GM10266 (cell line): ENCODE measurements at regions not wholly inside any gene's neighbourhood (a gene's known extent, or its start where the extent isn't known, plus 50 kb on each side); places are given as distances from the start of the nearest gene placed in this dataset.

ENCODE experiments used
- DNase-seq: peaks from one replicate; pipeline ENCODE4 v3.0.0; 2012; ENCODE audit errors: extremely low spot score
- TF ChIP-seq, protein P1 (sequence below): IDR thresholded peaks from 2 replicates; pipeline ENCODE4 v1.5.1; 2012; ENCODE audit warnings: mild to moderate bottlenecking, low read depth; ENCODE audit not compliant: control insufficient read depth, insufficient read depth; ENCODE audit errors: missing control alignments

DNA sequence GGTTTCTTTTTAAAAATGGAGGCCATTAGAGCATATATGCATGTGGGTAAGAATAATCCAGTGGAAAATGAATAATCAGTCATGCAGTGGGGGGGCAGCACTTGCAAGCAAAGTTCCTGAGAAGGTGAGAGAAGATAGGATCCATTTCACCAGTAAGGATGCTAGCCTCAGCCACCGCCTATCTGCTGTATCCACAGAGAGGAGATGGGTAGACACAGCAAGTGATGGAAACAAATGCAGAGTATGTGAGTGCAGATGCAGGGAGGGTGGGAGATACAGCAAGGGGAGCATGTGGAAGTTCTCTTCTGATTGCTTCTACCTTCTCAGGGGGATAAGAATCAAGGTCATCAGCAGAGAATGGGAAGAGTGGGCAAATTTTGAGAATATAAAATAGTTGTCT, 171.4 kb upstream of the PDE1C start:
- TF ChIP-seq, protein P1, sequence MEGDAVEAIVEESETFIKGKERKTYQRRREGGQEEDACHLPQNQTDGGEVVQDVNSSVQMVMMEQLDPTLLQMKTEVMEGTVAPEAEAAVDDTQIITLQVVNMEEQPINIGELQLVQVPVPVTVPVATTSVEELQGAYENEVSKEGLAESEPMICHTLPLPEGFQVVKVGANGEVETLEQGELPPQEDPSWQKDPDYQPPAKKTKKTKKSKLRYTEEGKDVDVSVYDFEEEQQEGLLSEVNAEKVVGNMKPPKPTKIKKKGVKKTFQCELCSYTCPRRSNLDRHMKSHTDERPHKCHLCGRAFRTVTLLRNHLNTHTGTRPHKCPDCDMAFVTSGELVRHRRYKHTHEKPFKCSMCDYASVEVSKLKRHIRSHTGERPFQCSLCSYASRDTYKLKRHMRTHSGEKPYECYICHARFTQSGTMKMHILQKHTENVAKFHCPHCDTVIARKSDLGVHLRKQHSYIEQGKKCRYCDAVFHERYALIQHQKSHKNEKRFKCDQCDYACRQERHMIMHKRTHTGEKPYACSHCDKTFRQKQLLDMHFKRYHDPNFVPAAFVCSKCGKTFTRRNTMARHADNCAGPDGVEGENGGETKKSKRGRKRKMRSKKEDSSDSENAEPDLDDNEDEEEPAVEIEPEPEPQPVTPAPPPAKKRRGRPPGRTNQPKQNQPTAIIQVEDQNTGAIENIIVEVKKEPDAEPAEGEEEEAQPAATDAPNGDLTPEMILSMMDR: no peak

DNA sequence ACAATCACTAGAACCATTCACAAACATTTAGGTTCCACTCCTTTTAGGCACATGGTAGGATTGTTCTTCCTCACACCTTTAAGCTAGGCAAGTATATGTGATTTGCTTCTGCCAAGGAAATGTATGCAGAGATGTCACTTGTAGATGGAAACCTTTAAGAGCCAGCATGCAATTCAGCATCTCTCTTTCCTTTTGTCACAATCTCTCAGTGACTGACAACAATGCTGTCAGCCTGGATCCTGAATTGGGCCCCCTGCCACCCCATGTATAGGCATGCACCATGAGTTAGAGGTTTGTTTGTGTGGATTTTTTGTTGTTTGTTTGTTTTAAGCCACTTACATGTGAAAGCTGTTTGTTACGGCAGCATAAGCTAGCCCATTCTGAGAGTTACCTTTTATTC, 169.6 kb upstream of the PDE1C start:
- TF ChIP-seq, protein P1: no peak
- DNase-seq: no peak

More for the DNA sequence above, 171.4 kb upstream of the PDE1C start:
- no peak for DNase-seq

DNA sequence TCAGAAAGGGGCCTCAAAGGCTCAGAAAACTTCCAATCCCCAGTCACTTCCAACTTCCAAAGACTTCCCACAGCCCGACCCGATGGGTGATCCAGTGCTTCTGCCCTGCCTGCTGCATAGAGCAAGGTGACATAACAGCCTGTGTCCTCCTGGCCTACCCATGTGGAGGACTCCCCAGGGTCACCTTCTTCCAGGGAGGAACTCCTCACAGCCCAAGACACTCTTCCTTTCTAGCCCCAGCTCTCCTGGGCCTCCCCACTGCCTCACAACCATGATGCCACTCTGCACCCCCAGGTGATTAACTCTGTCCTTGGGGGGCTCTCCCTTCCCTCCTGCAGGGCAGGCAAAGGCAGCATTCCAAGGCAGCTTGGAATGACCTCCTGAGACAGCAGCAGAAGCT, 158.4 kb upstream of the PDE1C start:
- TF ChIP-seq, protein P1: no peak
- no peak for DNase-seq

DNA sequence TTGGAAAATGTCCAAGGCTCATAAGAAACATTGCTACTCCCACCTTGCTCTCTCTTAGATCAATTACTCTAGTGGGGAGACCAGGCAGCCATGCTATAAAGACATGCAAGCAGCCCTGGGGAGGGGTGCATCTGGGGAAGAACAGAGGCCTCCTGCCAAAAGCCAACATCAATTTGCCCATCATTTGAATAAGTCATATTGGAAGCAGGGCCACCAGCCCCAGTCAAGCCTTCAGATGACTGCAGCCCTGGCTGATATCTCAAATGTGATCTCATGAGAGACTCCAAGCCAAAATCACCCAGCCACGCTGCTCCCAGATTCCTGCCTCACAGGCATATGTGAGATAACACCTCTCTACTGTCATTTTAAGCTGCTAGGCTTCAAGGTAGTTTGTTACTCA, 157.5 kb upstream of the PDE1C start:
- DNase-seq: no peak
- TF ChIP-seq, protein P1: no peak

DNA sequence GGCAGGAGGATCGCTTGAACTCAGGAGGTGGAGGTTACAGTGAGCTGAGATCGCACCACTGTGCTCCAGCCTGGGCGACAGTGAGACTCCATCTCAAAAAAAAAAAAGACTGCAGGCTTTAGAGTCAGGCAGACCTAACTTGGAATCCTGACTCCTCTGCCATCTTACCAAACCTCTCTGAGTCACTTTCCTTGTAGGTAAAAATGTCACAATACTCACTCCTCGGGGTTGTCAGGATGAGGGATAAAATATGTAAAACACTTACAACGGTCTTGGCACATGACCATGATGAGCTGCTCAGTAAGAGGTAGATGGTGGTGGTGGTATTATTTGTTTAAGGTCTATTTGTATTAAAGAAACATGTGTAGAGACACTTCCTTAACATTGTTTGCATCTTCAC, 154.1 kb upstream of the PDE1C start:
- TF ChIP-seq, protein P1: no peak
- DNase-seq: no peak

DNA sequence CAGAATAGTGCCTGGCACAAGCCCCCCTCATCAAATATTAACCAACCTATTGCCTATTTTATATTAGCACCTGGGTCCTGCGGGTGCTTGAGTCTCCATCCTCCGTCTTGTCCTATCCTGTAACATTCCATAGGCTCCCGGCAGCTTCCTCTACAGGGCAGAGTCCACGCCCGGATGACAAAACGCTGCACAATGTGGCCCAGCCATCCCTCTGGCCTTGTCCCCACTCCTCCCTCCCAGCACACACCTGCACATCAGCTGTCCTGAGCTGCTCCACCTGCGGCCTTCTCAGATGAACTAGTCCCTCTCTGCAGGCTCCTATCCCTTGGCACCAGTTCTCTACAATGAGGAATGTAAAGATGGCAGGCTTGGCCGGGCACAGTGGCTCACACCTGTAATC, 153.5 kb upstream of the PDE1C start:
- TF ChIP-seq, protein P1: no peak
- no peak for DNase-seq

DNA sequence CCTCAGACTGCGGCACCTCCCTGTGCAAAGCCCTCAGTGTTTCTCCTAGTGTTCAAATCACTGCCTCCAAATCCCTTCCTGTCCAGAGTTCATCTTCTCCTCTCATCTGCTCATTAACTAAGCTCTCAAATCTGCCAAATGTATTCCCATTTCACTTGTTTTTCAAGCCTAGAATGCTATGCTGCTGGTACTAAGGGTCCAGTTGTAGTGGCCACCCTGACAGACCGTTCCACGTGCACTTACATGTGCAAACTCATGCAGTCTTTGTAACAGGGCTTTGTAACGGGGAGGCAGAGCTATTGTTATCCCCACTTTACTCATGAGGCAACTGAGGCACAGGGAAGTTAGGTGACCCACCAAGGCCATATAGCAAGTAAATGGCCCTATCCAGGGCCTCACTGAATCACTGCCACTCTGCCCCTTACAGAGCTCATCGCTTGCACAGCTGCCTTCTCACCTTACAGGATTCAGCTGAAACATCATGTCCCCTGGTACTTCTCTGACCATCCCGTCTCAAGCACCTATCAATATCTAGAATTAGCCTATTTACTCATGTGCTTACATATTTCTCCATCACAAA, 153.0 kb upstream of the PDE1C start:
- DNase-seq: no peak
- TF ChIP-seq, protein P1: no peak
